Thyroid gland (tissue), 4 donors: ENCODE measurements at regions not wholly inside any gene's neighbourhood (a gene's known extent, or its start where the extent isn't known, plus 50 kb on each side); places are given as distances from the start of the nearest gene placed in this dataset.

Source experiments
- DNase-seq, 2 donors: peaks; one replicate each; pipeline ENCODE4 v3.0.0-alpha.2; 2019
- H3K27ac ChIP-seq, 3 donors: fragments of 200-600 bp; sonication (generic); 1 replicate in 2 of 3; 2 replicates in 1 of 3; pipeline ENCODE4 v1.5.1; 2016 to 2019; ENCODE audit warnings: mild to moderate bottlenecking in 1 of 3, moderate library complexity in 1 of 3
- H3K27me3 ChIP-seq: fragments of 200-600 bp; sonication (generic); one replicate; pipeline ENCODE4 v1.5.1; 2019
- H3K36me3 ChIP-seq, 2 donors: fragments of 200-600 bp; sonication (generic); one replicate each; pipeline ENCODE4 v1.5.1; 2016 to 2019
- H3K4me1 ChIP-seq, 2 donors: fragments of 200-600 bp; sonication (generic); one replicate each; pipeline ENCODE4 v1.5.1; 2017 to 2019
- H3K4me3 ChIP-seq, 3 donors: fragments of 200-600 bp; sonication (generic); replicated peaks in 1 of 3; 1 replicate in 2 of 3; 2 replicates in 1 of 3; pipeline ENCODE4 v1.5.1; 2016; ENCODE audit warnings: mild to moderate bottlenecking in 1 of 3
- H3K9me3 ChIP-seq: fragments of 200-600 bp; sonication (generic); one replicate; pipeline ENCODE4 v1.5.1; 2017
- CTCF ChIP-seq, 6 experiments: fragments of 200-600 bp in 3 of 6; fragments of 450-650 bp in 3 of 6; sonication (generic) in 3 of 6; IDR thresholded peaks; one replicate each; pipeline ENCODE4 v1.5.1; 2016 to 2019; ENCODE audit warnings: antibody characterized with exemption in 6 of 6, mild to moderate bottlenecking in 2 of 6, inconsistent platforms in 1 of 6, moderate library complexity in 1 of 6
- POLR2A ChIP-seq, 2 donors: fragments of 450-650 bp; IDR thresholded peaks; one replicate each; pipeline ENCODE4 v1.6.1; 2017; ENCODE audit warnings: antibody characterized with exemption in 2 of 2, mild to moderate bottlenecking in 2 of 2, moderate library complexity in 1 of 2
- WGBS, 2 donors: methylation state at CpG; one replicate each; pipeline ENCODE4 v1.1.5; 2017; 5-methylcytosine and 5-hydroxymethylcytosine counted together
- intact Hi-C: fragments of 100-400 bp; cut with DNase I; formaldehyde crosslinking; loops from one replicate; pipeline ENCODE4 v1.15.1; 2023

- no peak overlapping the region for H3K4me3 ChIP-seq
- DNase-seq = no peak
- no peak for TF ChIP-seq CTCF (IDR thresholded peaks at IDR 0.05)
- no peak for TF ChIP-seq POLR2A (IDR thresholded peaks at IDR 0.05)
- no peaks in the 10 kb centered on the region for H3K27me3 ChIP-seq
- WGBS, 2 donors = 91 to 93% methylated on average over 18 to 21 of the region's 21 CpGs
- no peaks in the 10 kb centered on the region for H3K9me3 ChIP-seq
- no peak overlapping the region for H3K27ac ChIP-seq
- no peaks in the 10 kb centered on the region for H3K4me1 ChIP-seq
- H3K36me3 ChIP-seq = no peaks in the 10 kb centered on the region
- intact Hi-C loops = no loop called here
Measured at GRCh38 chr2:122000556-122001340, 245.3 kb downstream of the TSN start.

GRCh38 chr2:122001441-122001874 lies 246.0 kb downstream of the TSN start:
- WGBS, 2 donors = 53 to 66% methylated on average over 6 to 7 of the region's 7 CpGs
- H3K4me1 ChIP-seq = no peaks in the 10 kb centered on the region
- no peak overlapping the region for H3K4me3 ChIP-seq
- TF ChIP-seq CTCF (IDR thresholded peaks at IDR 0.05) = no peak
- no peak for TF ChIP-seq POLR2A (IDR thresholded peaks at IDR 0.05)
- H3K36me3 ChIP-seq = no peaks in the 10 kb centered on the region
- H3K27ac ChIP-seq = no peak overlapping the region
- intact Hi-C loops = no loop called here
- H3K9me3 ChIP-seq = no peaks in the 10 kb centered on the region
- no peaks in the 10 kb centered on the region for H3K27me3 ChIP-seq
- no peak for DNase-seq

GRCh38 chr2:122003196-122003940 lies 247.9 kb downstream of the TSN start:
- no peak overlapping the region for H3K4me3 ChIP-seq
- H3K9me3 ChIP-seq = no peaks in the 10 kb centered on the region
- H3K36me3 ChIP-seq = no peaks in the 10 kb centered on the region
- WGBS, 2 donors = 33 to 45% methylated on average over 9 to 11 of the region's 11 CpGs
- intact Hi-C loops = no loop called here
- TF ChIP-seq CTCF (IDR thresholded peaks at IDR 0.05) = no peak
- TF ChIP-seq POLR2A (IDR thresholded peaks at IDR 0.05) = no peak
- DNase-seq = no peak
- H3K27ac ChIP-seq = no peak overlapping the region
- no peaks in the 10 kb centered on the region for H3K4me1 ChIP-seq
- H3K27me3 ChIP-seq = no peaks in the 10 kb centered on the region

DNA sequence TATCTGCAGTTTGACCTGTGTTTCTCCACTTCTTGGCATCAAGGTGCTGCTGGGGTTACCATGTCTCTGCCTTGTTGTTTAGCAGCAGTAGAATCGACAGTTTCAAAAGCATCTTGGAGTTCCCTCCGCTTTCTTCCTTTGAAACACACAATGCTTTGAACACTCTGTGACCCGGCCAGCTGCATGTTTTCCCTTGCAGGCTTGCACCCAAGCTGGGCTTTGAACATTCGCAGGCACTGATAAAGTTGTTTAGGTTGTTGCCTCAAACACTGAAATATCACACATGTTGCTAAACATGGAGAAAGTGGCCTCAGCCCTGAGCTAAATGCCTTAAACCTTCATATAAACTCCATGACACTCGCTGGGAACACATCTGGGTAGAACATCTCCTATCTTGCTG lies 251.7 kb downstream of the TSN start:
- no peaks in the 10 kb centered on the region for H3K27me3 ChIP-seq
- intact Hi-C loops = no loop called here
- no peak overlapping the region for H3K27ac ChIP-seq
- no peaks in the 10 kb centered on the region for H3K9me3 ChIP-seq
- no peaks in the 10 kb centered on the region for H3K4me1 ChIP-seq
- no peak for TF ChIP-seq CTCF (IDR thresholded peaks at IDR 0.05)
- TF ChIP-seq POLR2A (IDR thresholded peaks at IDR 0.05) = no peak
- 79 to 84% methylated on average over 5 of the region's 5 CpGs for WGBS, 2 donors
- H3K4me3 ChIP-seq = no peak overlapping the region
- DNase-seq = no peak
- H3K36me3 ChIP-seq = no peaks in the 10 kb centered on the region

DNA sequence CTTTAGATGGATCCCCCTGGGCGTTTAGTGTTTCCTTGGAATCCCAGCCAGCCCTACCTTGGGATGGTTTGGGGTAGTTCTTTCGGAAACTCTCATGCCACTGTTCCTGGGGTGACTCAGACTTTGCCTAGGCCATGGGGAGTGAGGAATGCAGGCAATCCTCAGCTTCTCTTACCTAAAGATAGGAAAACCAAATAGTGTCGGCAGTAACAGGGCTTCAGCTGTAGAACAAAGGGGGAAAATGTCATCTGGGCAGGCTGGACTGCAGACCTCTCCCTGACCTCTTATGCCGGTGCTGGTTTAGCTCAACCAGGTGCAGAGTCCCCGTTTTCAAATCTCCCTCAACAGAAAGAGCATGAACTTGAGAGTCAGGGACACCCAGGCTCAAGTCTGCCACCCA lies 252.1 kb downstream of the TSN start:
- DNase-seq = no peak
- TF ChIP-seq CTCF (IDR thresholded peaks at IDR 0.05) (no peak), POLR2A (IDR thresholded peaks at IDR 0.05) (no peak)
- Histone ChIP-seq H3K4me3 (no peak overlapping the region), H3K9me3 (no peaks in the 10 kb centered on the region), H3K4me1 (no peaks in the 10 kb centered on the region), H3K36me3 (no peaks in the 10 kb centered on the region), H3K27ac (no peak overlapping the region), H3K27me3 (no peaks in the 10 kb centered on the region)
- 62 to 66% methylated on average over 5 of the region's 5 CpGs for WGBS, 2 donors
- intact Hi-C loops = no loop called here
